Heart left ventricle (tissue), 13 donors: ENCODE measurements at regions not wholly inside any gene's neighbourhood (a gene's known extent, or its start where the extent isn't known, plus 50 kb on each side); places are given as distances from the start of the nearest gene placed in this dataset.
"Not testable (repeated sequence)": the region's sequence is repeated elsewhere in the genome, so short reads cannot be mapped to it uniquely, and the experiment has no call there.

Experiments used
- POLR2A ChIP-seq, 2 donors: fragments of 450-650 bp; IDR thresholded peaks; one replicate each; pipeline ENCODE4 v1.6.1; 2017; ENCODE audit warnings: antibody characterized with exemption in 2 of 2, mild to moderate bottlenecking in 2 of 2, moderate library complexity in 2 of 2
- TF ChIP-seq, protein P1 (sequence below), 12 donors: fragments of 200-600 bp; sonication (generic) in 4 of 12; IDR thresholded peaks; one replicate each; pipeline versions ENCODE4 v1.5.0 to v1.8.0; 2018 to 2022; ENCODE audit warnings: antibody characterized with exemption in 12 of 12, mild to moderate bottlenecking in 5 of 12
- donor health status: ischemic (EF 13 %, LVEDD 7.1; RV severe dilation, severe dysfunction).
- donor health status: DM: no; HTN: yes; CAD: no.
- donor health status: DM: no; HTN: no; CAD: no.
- donor health status: ischemic (EF 25% LVEDD 6.9; RV normal size, moderate dysfunction).
- donor health status: ischemic (EF 25% LVEDD 5.7; RV mildly dilated, moderate dysfunction).
- donor health status: ischemic (EF 35%, LVEDD 5.7; RV mildly dilated, moderate dysfunction).
- donor health status: nonischemic (EF 11% LVEDD 7.7; RV severe dilation, severe dysfunction).
- donor health status: DM: yes; HTN: yes; CAD: no.
- donor health status: PGD.
- donor health status: ischemic (EF 29% LVEDD 5.4; RV normal size, mild dysfunction).
- donor health status: nonischemic (EF 23%, LVEDD 6.1; RV moderate dilation, normal function).

- TF ChIP-seq, protein P1, sequence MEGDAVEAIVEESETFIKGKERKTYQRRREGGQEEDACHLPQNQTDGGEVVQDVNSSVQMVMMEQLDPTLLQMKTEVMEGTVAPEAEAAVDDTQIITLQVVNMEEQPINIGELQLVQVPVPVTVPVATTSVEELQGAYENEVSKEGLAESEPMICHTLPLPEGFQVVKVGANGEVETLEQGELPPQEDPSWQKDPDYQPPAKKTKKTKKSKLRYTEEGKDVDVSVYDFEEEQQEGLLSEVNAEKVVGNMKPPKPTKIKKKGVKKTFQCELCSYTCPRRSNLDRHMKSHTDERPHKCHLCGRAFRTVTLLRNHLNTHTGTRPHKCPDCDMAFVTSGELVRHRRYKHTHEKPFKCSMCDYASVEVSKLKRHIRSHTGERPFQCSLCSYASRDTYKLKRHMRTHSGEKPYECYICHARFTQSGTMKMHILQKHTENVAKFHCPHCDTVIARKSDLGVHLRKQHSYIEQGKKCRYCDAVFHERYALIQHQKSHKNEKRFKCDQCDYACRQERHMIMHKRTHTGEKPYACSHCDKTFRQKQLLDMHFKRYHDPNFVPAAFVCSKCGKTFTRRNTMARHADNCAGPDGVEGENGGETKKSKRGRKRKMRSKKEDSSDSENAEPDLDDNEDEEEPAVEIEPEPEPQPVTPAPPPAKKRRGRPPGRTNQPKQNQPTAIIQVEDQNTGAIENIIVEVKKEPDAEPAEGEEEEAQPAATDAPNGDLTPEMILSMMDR (IDR thresholded peaks at IDR 0.05) = not testable (repeated sequence)
- TF ChIP-seq POLR2A (IDR thresholded peaks at IDR 0.05) = not testable (repeated sequence)
These were observed 74.0 kb upstream of the PSMA6 start for GRCh38 chr14:35218176-35218575.
